Sigmoid colon (tissue), 4 donors: ENCODE measurements at regions not wholly inside any gene's neighbourhood (a gene's known extent, or its start where the extent isn't known, plus 50 kb on each side); places are given as distances from the start of the nearest gene placed in this dataset.

Experiments
- EP300 ChIP-seq, 4 donors: sonication (generic); formaldehyde crosslinking; IDR thresholded peaks; one replicate each; pipeline ENCODE4 v1.6.1; 2017; ENCODE audit warnings: antibody characterized with exemption in 4 of 4
- POLR2A ChIP-seq, 2 donors: fragments of 450-650 bp; IDR thresholded peaks; one replicate each; pipeline ENCODE4 v1.6.1; 2016; ENCODE audit warnings: antibody characterized with exemption in 2 of 2, mild to moderate bottlenecking in 2 of 2, moderate library complexity in 2 of 2
- TF ChIP-seq, protein P1 (sequence below), 4 experiments: fragments of 450-650 bp in 3 of 4; fragments of 200-600 bp in 1 of 4; IDR thresholded peaks; one replicate each; pipeline ENCODE4 v1.5.1; 2016 to 2019; ENCODE audit warnings: antibody characterized with exemption in 4 of 4, mild to moderate bottlenecking in 3 of 4, moderate library complexity in 2 of 4

GRCh38 chr12:53838978-53839377 lies 87.2 kb upstream of the CISTR start:
- TF ChIP-seq, protein P1, sequence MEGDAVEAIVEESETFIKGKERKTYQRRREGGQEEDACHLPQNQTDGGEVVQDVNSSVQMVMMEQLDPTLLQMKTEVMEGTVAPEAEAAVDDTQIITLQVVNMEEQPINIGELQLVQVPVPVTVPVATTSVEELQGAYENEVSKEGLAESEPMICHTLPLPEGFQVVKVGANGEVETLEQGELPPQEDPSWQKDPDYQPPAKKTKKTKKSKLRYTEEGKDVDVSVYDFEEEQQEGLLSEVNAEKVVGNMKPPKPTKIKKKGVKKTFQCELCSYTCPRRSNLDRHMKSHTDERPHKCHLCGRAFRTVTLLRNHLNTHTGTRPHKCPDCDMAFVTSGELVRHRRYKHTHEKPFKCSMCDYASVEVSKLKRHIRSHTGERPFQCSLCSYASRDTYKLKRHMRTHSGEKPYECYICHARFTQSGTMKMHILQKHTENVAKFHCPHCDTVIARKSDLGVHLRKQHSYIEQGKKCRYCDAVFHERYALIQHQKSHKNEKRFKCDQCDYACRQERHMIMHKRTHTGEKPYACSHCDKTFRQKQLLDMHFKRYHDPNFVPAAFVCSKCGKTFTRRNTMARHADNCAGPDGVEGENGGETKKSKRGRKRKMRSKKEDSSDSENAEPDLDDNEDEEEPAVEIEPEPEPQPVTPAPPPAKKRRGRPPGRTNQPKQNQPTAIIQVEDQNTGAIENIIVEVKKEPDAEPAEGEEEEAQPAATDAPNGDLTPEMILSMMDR (IDR thresholded peaks at IDR 0.05): no peak
- no peak for TF ChIP-seq POLR2A (IDR thresholded peaks at IDR 0.05)
- no peak for TF ChIP-seq EP300 (IDR thresholded peaks at IDR 0.05)
